Subcutaneous abdominal adipose tissue (tissue), 5 donors: ENCODE measurements at regions not wholly inside any gene's neighbourhood (a gene's known extent, or its start where the extent isn't known, plus 50 kb on each side); places are given as distances from the start of the nearest gene placed in this dataset.
"Not testable (repeated sequence)": the region's sequence is repeated elsewhere in the genome, so short reads cannot be mapped to it uniquely, and the experiment has no call there.

ENCODE experiments used
- H3K27ac ChIP-seq: one replicate; pipeline ENCODE4 v1.7.0; 2013; ENCODE audit warnings: low read depth, mild to moderate bottlenecking, inconsistent platforms, low read length, moderate library complexity
- H3K27me3 ChIP-seq, 5 donors: one replicate each; pipeline ENCODE4 v1.7.0; 2013; ENCODE audit warnings: low read length in 5 of 5, inconsistent platforms in 1 of 5; ENCODE audit not compliant: control insufficient read depth in 5 of 5, insufficient read depth in 4 of 5
- H3K36me3 ChIP-seq, 5 donors: one replicate each; pipeline ENCODE4 v1.7.0; 2013; ENCODE audit warnings: low read length in 5 of 5; ENCODE audit not compliant: control insufficient read depth in 5 of 5, insufficient read depth in 5 of 5
- H3K4me1 ChIP-seq, 5 donors: one replicate each; pipeline ENCODE4 v1.7.0; 2013; ENCODE audit warnings: low read length in 5 of 5, mild to moderate bottlenecking in 3 of 5, moderate library complexity in 1 of 5; ENCODE audit not compliant: control insufficient read depth in 5 of 5, insufficient read depth in 5 of 5
- H3K4me3 ChIP-seq, 5 donors: one replicate each; pipeline ENCODE4 v1.7.0; 2013; ENCODE audit warnings: low read length in 5 of 5, low read depth in 1 of 5
- H3K9ac ChIP-seq, 5 donors: one replicate each; pipeline ENCODE4 v1.7.0; 2013; ENCODE audit warnings: low read length in 5 of 5, mild to moderate bottlenecking in 4 of 5, moderate library complexity in 3 of 5
- H3K9me3 ChIP-seq, 5 donors: one replicate each; pipeline ENCODE4 v1.7.0; 2013; ENCODE audit warnings: low read length in 5 of 5; ENCODE audit not compliant: control insufficient read depth in 5 of 5
- donor health status: healthy.
- donor health status: healthy.
- donor health status: healthy.
- donor health status: healthy.
- donor health status: healthy.

- H3K9ac ChIP-seq = no peak overlapping the region
- no peaks in the 10 kb centered on the region for H3K4me1 ChIP-seq
- no peaks in the 10 kb centered on the region for H3K36me3 ChIP-seq
- no peaks in the 10 kb centered on the region for H3K27me3 ChIP-seq
- no peak overlapping the region for H3K27ac ChIP-seq
- H3K9me3 ChIP-seq = peaks cover 7 to 23% (median 23%) of the 10 kb centered on the region in 5 donors
- H3K4me3 ChIP-seq = no peak overlapping the region
Measured at GRCh38 chr12:70008944-70009343, 183.9 kb downstream of the MYRFL start.

- H3K4me1 ChIP-seq = no peaks in the 10 kb centered on the region
- H3K36me3 ChIP-seq = no peaks in the 10 kb centered on the region
- H3K27ac ChIP-seq = no peak overlapping the region
- H3K4me3 ChIP-seq = no peak overlapping the region
- no peak overlapping the region for H3K9ac ChIP-seq
- H3K9me3 ChIP-seq = peaks cover 7 to 23% (median 23%) of the 10 kb centered on the region in 5 donors
- no peaks in the 10 kb centered on the region for H3K27me3 ChIP-seq
Measured at GRCh38 chr12:70011353-70011752, 186.3 kb downstream of the MYRFL start.

- not testable (repeated sequence) for H3K4me3 ChIP-seq, H3K36me3 ChIP-seq, H3K4me1 ChIP-seq, H3K27ac ChIP-seq, H3K9ac ChIP-seq, H3K27me3 ChIP-seq
- H3K9me3 ChIP-seq = peaks cover 2 to 19% (median 16%) of the 10 kb centered on the region in 5 donors
Measured at GRCh38 chr12:70013016-70013415, 188.0 kb downstream of the MYRFL start.

- H3K4me1 ChIP-seq = no peaks in the 10 kb centered on the region
- H3K4me3 ChIP-seq = no peak overlapping the region
- no peak overlapping the region for H3K27ac ChIP-seq
- H3K36me3 ChIP-seq = no peaks in the 10 kb centered on the region
- no peak overlapping the region for H3K9ac ChIP-seq
- H3K27me3 ChIP-seq = no peaks in the 10 kb centered on the region
- H3K9me3 ChIP-seq = peaks cover 0 to 8% (median 0%) of the 10 kb centered on the region in 5 donors
Measured at GRCh38 chr12:70028515-70028914, 203.5 kb downstream of the MYRFL start.

- Histone ChIP-seq H3K27me3 (no peaks in the 10 kb centered on the region), H3K9ac (no peak overlapping the region), H3K27ac (no peak overlapping the region), H3K36me3 (no peaks in the 10 kb centered on the region), H3K4me1 (no peaks in the 10 kb centered on the region), H3K4me3 (no peak overlapping the region), H3K9me3 (peaks cover 0 to 8% (median 0%) of the 10 kb centered on the region in 5 donors)
Measured at GRCh38 chr12:70028918-70029317, 203.9 kb downstream of the MYRFL start.

DNA sequence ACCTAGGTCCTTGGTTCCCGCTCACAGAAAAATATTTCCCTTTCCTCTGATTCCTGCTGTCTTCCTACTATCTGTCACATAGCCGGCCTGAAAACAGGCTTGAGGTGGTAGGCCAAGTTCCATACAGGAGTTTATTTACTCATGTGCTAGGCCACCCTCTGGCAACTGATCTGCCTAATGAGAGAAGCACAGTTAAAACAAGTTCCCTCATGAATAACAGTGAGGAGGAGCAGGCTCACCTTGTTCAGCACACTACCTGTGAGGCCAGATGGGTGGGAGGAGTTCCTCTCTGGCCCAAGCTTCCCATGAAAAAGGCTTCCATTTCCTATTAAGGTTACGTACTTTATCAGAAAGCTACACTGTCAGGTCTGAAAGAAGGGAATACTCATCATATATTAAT, 206.0 kb downstream of the MYRFL start:
- Histone ChIP-seq H3K27me3 (no peaks in the 10 kb centered on the region), H3K4me1 (no peaks in the 10 kb centered on the region), H3K9ac (no peak overlapping the region), H3K27ac (no peak overlapping the region), H3K36me3 (no peaks in the 10 kb centered on the region), H3K9me3 (peaks cover 0 to 8% (median 0%) of the 10 kb centered on the region in 5 donors), H3K4me3 (no peak overlapping the region)

- no peak overlapping the region for H3K4me3 ChIP-seq
- H3K27me3 ChIP-seq = no peaks in the 10 kb centered on the region
- no peak overlapping the region for H3K27ac ChIP-seq
- H3K9me3 ChIP-seq = peaks cover 0 to 8% (median 0%) of the 10 kb centered on the region in 5 donors
- no peaks in the 10 kb centered on the region for H3K4me1 ChIP-seq
- H3K9ac ChIP-seq = no peak overlapping the region
- no peaks in the 10 kb centered on the region for H3K36me3 ChIP-seq
Measured at GRCh38 chr12:70032076-70032475, 207.0 kb downstream of the MYRFL start.

- H3K9ac ChIP-seq = no peak overlapping the region
- H3K4me1 ChIP-seq = no peaks in the 10 kb centered on the region
- no peak overlapping the region for H3K27ac ChIP-seq
- H3K36me3 ChIP-seq = no peaks in the 10 kb centered on the region
- H3K9me3 ChIP-seq = peaks cover 0 to 4% (median 0%) of the 10 kb centered on the region in 5 donors
- no peak overlapping the region for H3K4me3 ChIP-seq
- H3K27me3 ChIP-seq = no peaks in the 10 kb centered on the region
Measured at GRCh38 chr12:70033310-70033709, 208.3 kb downstream of the MYRFL start.

- peaks cover 0 to 3% (median 0%) of the 10 kb centered on the region in 5 donors for H3K4me1 ChIP-seq
- H3K9me3 ChIP-seq = no peaks in the 10 kb centered on the region
- H3K27me3 ChIP-seq = no peaks in the 10 kb centered on the region
- H3K4me3 ChIP-seq = no peak overlapping the region
- no peak overlapping the region for H3K27ac ChIP-seq
- no peak overlapping the region for H3K9ac ChIP-seq
- H3K36me3 ChIP-seq = no peaks in the 10 kb centered on the region
Measured at GRCh38 chr12:70040141-70040540, 203.1 kb upstream of the CNOT2 start.

GRCh38 chr12:70042675-70043074, 200.6 kb upstream of the CNOT2 start:
- Histone ChIP-seq H3K27ac (no peak overlapping the region), H3K9ac (no peak overlapping the region), H3K27me3 (no peaks in the 10 kb centered on the region), H3K36me3 (no peaks in the 10 kb centered on the region), H3K4me3 (no peak overlapping the region), H3K4me1 (peaks cover 0 to 3% (median 0%) of the 10 kb centered on the region in 5 donors), H3K9me3 (no peaks in the 10 kb centered on the region)
